GM19455 (cell line): ENCODE measurements at regions not wholly inside any gene's neighbourhood (a gene's known extent, or its start where the extent isn't known, plus 50 kb on each side); places are given as distances from the start of the nearest gene placed in this dataset.
"Not testable (repeated sequence)": the region's sequence is repeated elsewhere in the genome, so short reads cannot be mapped to it uniquely, and the experiment has no call there.

Experiments
- ATAC-seq: cut with Tn5 transposase; IDR thresholded peaks from one replicate; pipeline ENCODE4 v1.9.1; 2021; ENCODE audit not compliant: unreplicated experiment

DNA sequence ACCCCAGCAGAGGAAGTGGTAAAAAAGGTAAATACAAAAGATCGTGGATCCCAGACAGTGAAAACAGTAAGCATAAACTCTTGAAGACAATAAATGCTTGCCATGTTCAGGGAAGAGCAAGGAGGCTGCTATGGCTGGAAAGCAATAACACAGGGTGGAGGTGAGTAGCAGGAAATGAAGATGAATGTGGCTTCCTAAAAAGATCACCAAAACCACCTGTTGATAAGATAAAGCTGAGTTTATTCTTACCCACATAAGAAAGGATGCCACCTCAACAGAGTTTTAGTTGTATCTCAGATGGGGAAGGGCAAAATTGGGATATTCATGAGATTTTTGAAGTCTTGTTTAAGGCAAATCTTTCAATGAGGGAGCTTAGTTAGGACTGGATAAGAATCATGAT lies 273.3 kb downstream of the MSX2 start:
- no peak for ATAC-seq

DNA sequence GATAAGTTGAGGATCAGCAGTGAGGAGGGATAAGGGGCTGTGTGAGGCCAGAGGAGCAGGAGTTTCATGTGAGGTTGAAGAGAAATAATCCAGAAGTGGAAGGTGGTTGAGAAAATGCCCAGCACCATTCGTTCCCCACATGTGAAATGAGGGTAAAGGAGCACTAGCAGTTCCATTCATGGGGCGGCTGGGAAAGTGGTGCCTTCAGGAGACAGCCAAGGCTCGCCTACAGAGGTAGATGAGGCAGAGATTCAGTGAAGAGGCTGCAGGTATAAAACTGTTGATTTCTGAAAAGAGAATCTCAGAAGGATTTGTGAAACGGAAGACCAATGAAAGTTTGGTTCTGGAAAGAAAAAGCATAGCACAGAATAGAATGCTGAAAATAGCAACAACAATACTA lies 272.6 kb downstream of the MSX2 start:
- ATAC-seq, result no peak

DNA sequence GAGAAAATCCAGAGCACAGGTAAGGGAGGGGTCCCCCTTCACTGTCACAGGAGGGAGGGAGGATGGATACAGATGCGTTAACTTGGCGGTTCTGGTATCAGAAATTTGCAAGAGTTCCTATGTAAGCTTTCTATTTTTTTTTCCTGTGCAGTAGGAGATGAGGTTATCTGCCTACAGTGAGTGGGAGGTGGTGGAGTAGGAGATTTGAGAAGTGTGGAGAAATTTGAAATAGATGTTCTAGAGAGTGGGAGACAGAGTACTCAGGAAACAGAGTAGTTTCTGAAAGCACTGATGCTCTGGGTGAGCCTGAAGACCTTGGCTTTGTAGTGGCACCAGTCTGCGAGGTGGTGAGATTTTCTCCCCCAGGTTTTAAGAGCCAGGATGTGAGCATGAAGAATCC lies 271.4 kb downstream of the MSX2 start:
- ATAC-seq, result no peak

DNA sequence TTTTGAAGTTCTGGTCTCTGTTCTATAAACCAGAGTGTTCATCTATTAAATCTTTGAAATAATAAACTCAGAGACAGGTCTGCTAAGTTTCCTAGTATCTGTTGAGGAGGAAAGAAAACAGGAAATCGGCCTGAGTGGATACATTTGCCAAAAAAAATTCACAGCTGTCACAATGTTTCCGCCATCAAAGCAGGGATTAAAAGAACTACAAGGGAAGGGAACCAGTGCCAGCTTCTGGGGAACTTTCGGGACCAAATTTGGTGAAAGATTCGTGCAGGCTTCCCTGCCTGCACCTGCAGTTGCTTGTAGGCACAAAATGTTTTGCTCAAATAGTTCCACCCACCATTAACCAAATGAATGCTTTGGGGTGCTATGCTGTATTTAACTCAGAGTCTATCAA lies 267.5 kb downstream of the MSX2 start:
- no peak for ATAC-seq

DNA sequence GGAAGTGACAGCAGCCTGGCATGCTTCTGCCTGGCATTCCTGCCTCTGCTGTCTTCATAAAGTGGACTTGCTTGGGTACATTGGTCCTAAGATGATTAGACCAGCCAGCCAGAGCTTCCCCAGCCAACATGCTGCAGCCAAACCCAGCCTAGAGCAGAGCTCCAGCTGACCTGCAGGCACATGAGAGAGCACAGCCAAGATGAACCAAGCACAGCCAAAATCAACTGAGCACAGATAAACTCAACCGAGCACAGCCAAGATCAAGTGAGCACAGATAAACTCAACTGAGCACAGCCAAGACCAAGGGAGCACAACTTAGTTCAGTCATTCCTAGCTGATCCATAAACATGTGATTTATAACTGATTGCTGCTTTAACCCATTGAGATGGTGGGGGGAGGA lies 266.5 kb downstream of the MSX2 start:
- no peak for ATAC-seq

DNA sequence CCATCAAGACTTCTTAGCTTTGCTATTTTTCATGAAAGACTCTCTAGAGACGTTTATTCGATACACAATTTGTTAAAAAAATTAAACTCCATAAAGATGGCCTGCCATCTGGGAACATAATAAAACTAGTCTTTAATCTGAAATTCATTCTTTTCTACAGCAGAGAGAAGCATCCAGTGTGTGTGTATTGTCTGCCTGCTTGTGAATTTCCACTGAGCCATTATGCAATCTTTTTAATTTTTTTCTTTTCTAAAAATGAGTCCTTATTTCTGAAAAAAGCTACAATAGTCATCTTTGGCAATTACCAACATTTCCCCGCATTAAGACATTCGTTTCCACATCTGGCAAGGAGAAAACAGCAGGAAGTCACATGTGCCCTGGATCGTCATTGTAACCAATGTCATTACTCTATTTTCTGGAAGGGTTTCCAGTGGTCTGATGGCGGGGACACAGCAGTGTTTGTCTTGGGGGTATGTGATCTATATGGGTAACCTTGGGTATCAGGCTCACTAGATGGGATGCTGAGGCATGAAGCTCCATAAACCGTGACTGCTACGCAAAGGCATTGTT lies 263.1 kb downstream of the MSX2 start:
- ATAC-seq, result no peak

DNA sequence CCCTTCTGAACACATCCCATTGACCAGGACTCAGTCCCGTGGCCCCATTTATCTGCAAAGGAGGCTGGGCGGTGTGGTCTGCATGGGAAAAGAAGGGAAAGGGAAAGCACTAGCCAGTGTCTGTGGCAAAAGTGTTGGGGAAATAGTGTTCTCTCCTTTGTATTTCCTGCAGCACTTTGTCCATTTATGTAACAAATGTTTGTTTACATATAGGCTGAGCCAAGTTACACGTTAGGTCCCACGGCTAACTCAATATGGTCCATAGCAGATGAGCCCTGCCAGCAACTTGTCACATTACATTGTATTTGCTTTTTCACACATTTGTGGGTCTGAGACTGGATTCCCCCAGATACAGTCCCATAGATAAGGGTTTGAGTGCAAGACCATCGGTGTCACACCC lies 260.5 kb downstream of the MSX2 start:
- ATAC-seq, result no peak

DNA sequence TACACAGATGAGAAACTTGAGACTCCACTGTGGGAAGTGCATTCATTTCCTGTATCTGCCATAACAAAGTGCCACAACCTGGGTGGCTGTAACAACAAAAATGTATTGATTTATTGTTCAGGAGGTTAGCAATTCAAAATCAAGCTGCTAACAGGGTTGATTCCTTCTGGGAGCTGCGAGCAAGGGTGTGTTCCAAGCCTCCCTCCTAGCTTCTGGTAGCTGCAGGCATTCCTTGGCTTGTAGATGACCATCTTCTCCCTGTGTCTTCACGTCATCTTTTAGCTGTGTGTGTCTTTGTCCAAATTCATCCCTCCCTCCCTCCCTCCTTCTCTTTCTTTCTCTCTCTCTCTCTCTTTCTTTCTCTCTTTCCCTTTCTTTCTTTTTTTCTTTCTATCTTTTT lies 258.1 kb downstream of the MSX2 start:
- ATAC-seq, result no peak

DNA sequence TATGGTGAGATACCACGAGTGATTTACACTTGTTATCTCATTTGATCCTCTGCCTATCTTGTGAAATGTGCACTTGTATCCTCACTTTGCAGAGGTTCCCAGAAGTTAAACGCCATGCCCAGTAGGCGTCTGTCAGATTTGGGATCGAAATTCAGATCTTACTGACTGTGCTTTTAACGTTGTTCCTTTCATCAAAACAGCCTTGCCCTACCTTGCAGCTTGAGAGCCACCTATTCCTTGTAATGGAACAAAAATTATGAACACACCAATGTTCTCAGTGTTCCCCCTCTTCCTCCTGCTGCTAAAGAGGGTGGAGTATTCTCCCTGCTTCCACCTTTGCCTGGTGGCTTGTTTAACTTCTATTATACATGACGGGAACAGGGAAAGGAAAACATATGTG lies 257.0 kb downstream of the MSX2 start:
- no peak for ATAC-seq

DNA sequence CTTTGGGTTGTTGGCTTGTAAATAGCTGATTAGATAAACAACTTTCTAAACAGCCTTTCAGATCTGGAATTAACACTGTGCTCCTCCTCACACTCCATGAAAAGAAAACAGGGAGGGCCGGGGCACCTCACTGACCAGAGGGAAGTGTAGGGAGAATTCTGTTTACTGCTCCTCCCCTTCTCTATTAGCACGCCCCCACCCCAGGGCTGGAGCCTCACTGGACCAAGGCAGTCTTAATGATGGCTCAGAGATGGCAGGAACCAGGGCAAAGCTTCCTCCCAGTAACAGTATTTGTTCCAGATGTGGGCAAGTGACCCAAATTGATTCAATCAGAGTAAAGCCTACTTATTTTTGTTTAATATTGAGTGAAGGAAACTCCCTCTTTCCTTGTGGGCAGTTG lies 256.6 kb downstream of the MSX2 start:
- no peak for ATAC-seq

DNA sequence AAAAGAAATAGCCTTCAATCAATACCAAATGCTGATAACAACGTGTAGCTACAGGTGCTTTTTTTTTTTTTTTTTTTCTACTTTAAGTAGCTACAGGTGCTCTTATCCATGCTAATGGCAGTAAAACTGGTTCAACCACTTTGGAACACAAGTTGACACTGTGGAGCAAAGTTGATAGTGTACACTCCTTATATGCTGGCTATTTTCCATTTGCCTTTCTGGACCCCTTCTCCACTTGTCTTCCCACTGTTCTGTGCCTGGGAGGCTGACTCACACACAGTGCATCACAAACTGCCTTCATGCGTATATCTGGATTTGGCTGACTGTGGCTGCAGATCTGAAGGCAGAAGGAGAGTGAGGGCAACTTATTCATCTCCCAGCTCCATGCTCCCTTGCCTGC lies 247.9 kb downstream of the MSX2 start:
- ATAC-seq, result no peak

DNA sequence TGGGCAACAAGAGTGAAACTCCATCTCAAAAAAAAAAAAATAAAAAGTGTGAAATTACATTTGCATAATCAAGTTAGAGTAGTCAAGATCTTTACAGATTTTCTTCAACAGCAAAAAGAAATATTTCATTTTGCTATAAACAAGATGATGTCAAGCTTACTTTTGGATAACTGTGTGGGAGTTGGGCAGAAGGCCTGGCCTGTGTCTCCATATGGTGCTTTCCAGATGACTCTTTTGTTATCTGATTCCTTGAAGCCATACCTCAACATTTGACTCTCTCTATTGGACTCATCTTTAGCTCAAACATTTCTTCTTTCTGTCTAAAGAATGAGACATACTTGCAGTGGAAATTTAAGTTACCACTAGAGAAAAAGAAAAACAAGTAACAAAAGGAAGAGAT lies 246.8 kb downstream of the MSX2 start:
- ATAC-seq, result no peak

DNA sequence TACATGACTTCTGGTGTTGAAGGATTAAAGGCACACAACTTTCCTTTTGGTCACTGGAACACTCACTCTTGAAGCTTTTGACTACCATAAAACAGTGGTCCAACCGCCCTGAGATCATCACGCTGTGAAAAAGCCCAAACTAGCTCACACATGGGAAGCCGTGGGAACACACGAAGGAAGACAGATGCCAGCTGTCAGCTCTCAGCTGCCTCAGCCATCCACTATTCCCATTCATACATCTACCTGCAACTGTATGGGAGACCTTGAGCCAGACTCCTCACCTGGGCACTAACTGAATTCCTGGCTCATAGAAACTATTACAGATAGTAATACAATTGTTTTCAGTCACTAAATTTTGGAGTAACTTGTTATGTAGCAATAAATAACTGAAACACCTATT lies 246.1 kb downstream of the MSX2 start:
- no peak for ATAC-seq

DNA sequence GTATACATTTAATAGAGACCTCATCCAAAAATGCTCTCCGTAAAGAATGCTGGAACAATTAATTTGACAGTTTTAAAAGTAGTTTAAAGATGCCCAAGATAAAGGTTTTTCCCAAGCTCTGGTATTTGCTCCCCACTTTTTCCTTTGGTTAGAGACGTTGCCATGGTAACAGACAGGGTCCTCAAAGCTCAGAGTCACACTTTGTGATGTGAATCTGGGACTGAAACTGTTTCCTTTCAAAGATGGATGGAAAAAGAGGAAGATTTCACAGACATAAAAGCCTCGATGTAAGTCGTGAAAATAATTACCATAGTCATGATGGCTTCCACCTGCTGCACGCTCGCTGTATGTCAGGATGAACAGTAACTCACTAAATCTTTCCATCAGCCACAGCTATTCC lies 229.5 kb downstream of the MSX2 start:
- no peak for ATAC-seq

DNA sequence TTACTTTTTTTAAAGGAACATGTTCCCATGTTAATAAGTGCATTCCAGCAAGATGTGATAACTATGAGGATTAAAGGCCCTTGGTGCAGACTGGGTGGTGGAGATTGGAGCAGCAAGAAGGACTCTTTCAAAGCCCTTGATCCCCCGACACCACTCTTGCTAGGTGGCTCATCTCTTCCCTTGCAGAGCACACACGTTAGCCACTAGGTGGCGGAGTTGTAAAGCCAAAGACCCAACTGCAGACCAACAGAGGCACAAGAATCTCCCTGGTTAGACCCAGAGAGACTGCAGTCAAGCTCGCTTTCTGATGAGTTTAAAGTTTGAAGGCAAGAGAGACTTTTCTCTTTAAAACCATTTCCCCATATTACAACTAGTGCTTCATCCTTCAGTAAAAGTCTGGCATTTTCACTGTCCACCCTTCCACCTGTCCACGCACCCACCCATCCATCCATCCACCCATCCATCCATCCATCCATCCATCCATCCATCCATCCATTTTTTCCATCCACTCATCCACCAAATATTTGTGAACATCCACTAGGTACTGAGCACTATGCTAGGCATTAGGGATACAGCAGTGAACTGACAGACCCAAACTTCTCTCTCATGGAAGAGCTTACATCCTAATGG lies 226.9 kb downstream of the MSX2 start:
- ATAC-seq, result no peak

DNA sequence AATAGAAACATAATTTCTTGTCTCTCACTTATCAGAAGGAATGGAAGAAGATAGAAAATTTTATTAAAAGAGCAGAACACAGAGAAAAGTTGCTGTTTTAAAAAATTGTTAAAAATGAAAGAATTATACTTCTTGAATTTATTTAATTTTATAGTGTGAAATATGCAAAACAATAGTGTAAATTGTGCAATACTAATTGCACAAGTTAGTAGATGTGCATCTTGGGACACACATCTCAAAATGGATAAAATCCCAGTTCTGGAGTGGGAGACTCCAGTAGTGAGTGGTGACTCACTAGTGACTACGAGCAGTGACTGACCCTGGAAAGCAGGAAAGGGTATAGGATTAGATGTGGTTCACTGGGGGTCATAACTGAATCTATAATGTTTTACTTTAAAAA lies 223.2 kb downstream of the MSX2 start:
- ATAC-seq, result no peak

DNA sequence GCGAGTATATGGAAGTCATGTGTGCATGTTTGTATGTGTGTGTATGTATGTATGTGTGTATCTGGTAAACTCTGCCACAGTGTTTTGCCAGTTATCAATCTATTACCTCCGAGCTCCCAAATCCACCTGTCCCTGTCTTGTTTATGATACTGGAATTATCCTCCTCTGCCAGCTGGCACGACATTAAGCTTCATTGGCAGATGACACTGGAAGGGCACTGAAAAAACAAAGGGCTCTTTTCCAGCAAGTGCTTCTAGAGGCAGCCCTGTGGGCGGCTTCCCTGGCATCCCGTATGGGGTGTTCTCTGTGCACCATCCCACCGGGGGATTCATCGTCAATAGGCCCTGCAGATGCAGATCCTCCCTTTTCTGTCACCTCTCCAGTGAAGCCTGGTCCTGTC lies 221.5 kb downstream of the MSX2 start:
- no peak for ATAC-seq

DNA sequence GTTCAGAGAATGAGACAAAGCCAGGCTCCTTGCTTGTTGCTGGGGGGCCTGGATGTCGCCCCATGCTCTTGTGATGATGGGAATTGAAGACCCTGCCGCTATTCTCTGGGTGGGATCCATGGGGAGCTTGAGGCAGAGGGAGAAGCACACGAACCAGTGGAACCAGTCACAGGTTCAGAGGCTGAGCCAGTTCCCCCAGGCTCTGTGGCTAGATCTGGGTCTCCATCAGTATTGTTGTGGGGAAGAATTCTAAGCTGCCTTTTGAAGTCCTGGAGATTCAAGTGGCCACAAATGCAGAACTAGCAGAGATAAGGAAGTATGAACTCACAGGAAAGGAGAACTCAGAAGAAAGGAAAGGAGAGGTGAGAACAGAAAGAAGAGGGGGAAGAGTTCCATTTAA lies 219.4 kb downstream of the MSX2 start:
- ATAC-seq, result no peak

DNA sequence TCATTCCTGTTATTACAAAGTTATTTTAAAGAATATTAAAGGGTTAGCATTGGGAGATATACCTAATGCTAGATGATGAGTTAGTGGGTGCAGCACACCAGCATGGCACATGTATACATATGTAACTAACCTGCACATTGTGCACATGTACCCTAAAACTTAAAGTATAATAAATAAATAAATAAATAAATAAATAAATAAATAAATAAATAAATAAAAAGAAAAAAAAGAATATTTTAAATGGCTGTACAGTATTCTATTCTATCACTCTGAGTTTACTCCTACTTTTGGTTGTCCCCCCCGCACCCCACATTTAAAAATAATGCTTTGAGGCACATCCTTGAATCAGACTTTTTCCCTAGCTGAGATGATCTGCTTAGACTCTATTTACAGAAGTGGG lies 218.6 kb downstream of the MSX2 start:
- not testable (repeated sequence) for ATAC-seq

DNA sequence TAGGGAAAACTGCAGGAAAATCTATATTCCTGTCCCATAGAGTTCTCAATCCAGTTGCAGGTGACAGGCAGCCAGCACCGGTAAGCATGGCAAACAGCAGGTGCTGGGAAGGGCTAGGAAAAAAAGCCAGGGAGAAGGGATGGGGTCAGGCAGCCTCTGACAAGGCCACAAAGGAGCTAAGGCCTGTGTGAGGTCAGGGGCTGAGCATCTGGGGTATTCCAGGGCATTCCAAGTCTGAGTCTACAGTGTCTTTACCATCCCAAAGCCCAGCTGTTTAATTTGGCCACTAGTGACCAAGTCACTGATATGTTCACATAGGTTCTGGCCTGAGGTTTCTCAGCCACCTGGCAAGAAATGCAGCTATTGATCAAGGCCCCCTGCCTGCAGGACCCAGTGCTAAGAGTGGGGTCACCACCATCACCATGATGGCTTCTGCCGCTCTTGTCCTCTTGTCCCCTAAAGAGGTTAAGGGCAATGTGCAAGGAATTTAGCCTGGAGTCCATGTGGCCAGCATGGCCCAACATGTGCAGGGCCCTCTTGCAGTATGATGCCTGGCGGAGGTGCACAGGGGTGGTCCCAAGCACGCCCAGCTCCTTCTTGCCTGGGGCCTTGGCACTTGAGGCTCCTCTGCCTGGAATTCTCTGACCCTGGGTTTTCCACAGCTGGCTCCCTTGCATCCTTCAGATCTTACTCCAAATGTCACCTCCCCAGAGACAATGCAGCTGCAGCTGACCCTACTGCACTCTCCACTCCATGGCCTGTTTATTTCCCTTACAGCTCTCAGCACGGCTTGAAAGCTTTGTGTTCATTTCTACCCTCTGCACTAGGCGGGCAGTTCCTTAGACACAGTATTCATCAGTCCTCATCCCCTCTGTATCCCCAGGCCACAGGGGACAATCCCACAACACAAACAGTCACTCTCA lies 213.1 kb downstream of the MSX2 start:
- no peak for ATAC-seq

DNA sequence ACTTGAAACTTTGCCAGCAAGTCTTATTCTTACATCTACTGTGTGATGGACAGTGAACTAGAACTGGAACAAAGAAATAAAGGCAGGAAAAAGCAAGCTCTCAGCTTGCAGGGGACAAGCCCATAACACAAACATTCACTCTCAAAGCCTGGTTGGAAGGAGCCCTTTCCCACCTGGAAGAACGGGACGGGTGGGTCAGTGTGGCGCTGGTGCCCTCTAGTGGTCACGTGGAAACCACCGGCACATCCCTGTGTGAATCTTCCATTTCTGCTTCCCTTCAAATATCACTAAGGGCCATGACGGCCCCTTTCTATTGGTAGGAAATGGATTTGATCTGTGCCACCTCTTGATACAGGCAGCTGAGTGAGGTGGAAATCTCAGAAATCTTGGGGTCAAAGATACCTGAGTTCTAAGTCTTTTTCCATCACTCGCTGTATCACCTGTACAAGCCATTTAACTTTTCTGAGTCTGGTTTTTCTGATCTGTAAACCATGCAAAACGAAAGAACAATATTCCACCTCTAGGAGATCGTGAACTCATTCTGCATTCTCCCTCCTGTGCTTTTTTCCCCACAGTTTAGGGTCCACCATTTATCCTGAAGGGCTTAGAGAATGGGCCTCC lies 211.6 kb downstream of the MSX2 start:
- ATAC-seq, result no peak

DNA sequence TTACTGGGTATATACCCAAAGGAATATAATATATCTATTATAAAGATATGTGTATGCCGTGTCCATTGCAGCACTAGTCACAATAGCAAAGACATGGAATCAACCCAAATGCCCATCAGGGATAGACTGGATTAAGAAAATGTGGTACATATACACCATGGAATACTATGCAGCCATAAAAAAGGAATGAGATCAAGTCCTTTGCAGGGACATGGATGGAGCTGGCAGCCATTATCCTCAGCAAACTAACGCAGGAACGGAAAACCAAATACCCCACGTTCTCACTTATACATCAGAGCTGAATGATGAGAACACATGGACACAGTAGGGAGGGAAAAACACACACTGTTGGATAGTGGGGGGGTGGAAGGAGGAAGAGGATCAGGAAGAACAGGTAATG lies 206.7 kb downstream of the MSX2 start:
- not testable (repeated sequence) for ATAC-seq
